ENCODE measurements at regions not wholly inside any gene's neighbourhood (a gene's known extent, or its start where the extent isn't known, plus 50 kb on each side); places are given as distances from the start of the nearest gene placed in this dataset.

GRCh38 chr1:116825207-116825719 lies 71.0 kb downstream of the CD2 start:
- TF ChIP-seq CTCF (IDR thresholded peaks at IDR 0.05; ENCODE audit: low read depth, low read length) (no peak), POLR2A (IDR thresholded peaks at IDR 0.05; ENCODE audit: extremely low read depth, insufficient read length) (no peak), MAX (IDR thresholded peaks at IDR 0.05; ENCODE audit: low read depth, low read length) (no peak), MYC (IDR thresholded peaks at IDR 0.05; ENCODE audit: low read depth, low read length) (no peak)

Measured in NB4 (cell line).